GM19240 (cell line): ENCODE measurements at regions not wholly inside any gene's neighbourhood (a gene's known extent, or its start where the extent isn't known, plus 50 kb on each side); places are given as distances from the start of the nearest gene placed in this dataset.

ENCODE experiments used
- DNase-seq: peaks from one replicate; pipeline ENCODE4 v3.0.0; 2011; ENCODE audit warnings: low spot score; ENCODE audit not compliant: insufficient read length

GRCh38 chr18:47601581-47602272 is 328.7 kb downstream of the SMAD2 start:
- DNase-seq: no peak

DNA sequence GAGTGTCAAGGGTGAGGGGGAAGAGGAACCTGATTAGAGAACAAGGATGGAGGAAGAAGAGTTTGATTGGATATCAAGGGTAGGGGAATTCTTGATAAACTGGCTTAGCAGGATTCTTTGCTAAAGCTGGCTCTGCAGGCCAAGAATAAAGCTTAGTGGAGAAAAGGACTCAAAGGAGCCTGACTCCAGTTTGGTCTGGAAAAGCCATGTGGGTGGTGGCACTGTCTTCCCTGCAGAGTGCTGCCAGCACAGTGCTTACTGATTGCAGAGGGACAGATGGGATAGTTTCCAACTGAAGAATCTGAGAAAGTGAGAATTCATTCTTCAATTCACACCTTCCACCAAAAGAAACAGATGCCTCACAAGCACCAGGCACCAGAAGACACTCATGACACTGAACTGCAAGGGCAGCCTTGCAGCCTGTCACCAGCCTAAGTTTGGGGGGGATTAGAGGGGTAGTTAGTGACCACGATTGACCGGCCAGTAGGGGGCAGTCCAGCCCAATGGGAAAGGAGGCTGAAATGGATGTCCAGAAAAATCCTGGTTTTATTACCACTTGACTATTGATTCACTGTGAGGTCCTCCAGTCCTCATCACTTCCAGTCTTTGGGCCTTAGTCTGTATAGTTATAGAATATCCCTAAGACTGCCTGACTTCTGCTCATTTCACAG is 334.5 kb downstream of the SMAD2 start:
- DNase-seq: peak; percentile 15

- no peak for DNase-seq
Observed at GRCh38 chr18:47594621-47595086, 335.8 kb downstream of the SMAD2 start.

- no peak for DNase-seq
Observed at GRCh38 chr18:47593744-47594472, 336.6 kb downstream of the SMAD2 start.

- no peak for DNase-seq
Observed at GRCh38 chr18:47591429-47591828, 339.0 kb downstream of the SMAD2 start.

DNA sequence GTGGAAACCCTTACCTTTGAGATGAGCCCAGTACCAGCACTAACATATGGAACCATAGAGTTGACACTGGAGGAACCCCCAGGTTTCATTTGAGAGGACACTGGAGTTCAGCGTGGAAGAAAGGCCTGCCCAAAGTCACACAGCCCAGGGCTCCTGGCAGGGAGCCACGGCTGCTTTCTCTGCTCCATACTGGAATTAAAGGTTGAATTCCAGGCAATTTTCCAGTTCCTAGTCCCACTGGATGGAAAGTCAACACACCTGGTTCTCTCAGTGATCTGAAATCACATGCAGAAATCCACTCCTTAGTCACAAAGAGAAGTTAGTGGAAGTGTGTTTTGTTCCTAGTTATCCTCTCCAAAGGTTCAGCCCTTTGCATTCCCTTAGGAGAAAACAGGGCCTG is 336.1 kb upstream of the SKOR2 start:
- DNase-seq: no peak

DNA sequence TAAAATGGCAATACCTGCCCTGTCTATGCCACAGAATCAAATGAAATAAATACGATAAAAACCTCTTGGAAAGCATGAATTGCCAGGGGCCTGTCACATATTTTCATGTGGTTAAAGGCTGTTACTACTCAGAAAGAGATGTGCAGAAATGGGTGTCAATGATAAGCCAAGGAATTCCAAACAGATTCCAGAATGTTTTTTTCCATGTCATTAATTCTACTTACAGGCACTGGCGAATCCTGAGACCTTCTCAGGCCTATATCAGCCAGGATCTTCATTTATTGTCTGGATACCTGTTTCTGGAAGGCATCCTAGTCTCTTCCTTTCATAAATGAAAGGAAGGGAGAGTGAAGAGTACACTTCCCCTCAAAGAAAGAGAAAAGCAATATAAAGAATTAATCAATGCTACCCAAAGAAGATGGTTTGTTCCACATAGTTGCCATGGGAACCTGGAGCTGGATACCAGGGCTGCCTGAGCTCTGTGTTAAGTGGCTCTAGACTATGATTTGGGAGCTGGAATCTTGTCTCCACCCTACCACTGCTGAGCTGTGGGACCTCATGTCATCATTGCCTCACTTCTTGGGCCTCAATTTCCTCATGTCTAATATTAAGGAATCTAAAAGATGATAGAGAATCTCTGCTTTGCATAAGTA is 335.1 kb upstream of the SKOR2 start:
- DNase-seq: no peak

DNA sequence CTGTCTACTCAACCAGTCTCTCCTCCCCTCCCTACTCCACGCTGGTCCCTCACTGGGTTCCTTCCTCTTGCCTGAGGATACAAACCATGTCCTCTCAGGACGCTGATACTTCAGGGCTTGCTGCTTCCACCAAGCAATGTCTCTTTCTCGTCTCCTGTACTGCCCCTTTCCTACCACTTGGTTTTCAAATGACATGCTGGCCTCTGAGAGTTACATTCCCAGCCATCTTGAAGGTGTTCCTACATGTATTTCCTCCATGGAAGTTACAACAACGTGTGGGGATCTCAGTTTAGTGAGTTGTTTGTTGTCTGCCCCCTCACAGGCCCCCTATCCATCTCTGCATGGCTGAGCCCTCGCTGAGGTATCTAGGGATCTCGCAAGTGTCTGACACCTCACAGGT is 334.5 kb upstream of the SKOR2 start:
- DNase-seq: no peak

GRCh38 chr18:47585136-47585535 is 333.7 kb upstream of the SKOR2 start:
- DNase-seq: no peak

DNA sequence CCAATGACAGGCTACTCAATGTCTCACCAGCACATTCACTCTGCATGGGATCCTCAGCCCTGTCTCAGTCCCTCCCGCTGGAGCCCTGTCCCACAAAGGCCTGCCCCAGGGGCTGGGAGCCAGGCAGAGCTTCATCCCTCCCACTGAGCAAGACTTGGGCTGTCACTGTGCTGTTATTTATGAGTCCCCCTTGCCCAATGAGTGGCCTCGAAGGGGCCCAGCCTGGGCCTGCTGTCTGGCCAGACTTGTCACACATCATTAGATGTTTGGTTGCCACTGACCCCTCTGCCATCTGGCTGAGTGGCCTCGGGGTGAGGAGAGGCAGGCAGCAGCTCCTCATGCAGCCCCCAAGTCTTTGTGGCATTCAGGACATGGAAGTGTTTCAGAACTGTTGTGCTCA is 330.6 kb upstream of the SKOR2 start:
- no peak for DNase-seq

DNA sequence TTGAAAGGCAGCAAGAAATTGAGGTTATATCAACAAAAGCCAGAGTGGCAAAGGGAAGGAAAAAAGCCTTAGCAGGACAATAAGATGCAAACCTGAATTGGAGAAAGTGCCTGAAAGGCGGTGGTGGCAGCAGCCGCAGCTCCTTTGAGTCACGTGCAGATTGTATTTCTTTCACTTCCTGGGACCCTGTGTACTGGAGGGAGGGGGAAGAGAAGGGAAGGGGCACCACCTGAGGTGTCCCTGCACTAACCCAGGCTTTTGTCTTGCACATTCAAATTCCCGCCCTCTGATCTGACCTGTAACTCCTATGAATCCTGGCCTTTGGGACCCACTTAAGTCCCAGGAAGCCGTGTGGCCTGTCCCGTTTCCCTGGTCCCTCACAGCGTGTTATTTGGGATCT is 326.1 kb upstream of the SKOR2 start:
- DNase-seq: no peak

DNA sequence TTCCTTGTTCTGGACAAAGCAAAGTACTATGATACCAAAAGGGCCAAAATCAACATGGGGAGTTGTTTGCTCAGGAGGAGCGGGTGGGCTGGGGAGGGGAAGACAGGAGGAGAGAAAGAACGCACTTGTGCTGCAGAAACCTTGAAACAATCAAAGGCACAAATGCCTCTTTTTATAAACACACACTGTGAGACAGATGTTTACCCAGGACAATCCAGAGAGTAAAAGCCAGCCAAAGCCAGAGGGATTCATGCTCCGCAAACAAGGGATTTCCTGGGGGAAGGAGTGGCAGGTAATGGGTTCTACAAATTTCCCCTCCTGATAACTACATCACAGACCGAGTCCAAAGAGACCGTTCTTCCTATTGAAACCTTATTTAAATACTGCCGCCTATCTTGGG is 323.5 kb upstream of the SKOR2 start:
- DNase-seq: no peak

- DNase-seq: no peak
Observed at GRCh38 chr18:47571957-47572356, 320.5 kb upstream of the SKOR2 start.

DNA sequence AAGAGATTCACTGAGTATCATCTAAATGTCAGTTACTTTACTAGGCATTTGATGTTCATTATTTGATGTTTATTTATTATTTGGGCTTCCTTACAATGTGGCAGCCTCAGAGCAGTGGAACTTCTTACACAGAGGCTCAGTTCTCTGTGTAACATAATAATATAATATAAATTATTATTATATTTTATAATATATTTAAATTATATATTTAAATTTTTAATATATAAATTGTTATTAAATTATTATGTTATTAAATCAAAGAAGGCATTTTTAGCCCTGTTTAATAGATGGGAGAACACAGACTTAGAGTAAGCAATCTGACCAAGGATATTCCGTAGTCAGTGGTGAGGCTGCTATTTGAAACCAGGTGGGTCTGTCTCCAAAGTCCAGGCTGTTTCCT is 315.3 kb upstream of the SKOR2 start:
- no peak for DNase-seq

GRCh38 chr18:47560723-47561715 is 309.6 kb upstream of the SKOR2 start:
- DNase-seq: no peak

DNA sequence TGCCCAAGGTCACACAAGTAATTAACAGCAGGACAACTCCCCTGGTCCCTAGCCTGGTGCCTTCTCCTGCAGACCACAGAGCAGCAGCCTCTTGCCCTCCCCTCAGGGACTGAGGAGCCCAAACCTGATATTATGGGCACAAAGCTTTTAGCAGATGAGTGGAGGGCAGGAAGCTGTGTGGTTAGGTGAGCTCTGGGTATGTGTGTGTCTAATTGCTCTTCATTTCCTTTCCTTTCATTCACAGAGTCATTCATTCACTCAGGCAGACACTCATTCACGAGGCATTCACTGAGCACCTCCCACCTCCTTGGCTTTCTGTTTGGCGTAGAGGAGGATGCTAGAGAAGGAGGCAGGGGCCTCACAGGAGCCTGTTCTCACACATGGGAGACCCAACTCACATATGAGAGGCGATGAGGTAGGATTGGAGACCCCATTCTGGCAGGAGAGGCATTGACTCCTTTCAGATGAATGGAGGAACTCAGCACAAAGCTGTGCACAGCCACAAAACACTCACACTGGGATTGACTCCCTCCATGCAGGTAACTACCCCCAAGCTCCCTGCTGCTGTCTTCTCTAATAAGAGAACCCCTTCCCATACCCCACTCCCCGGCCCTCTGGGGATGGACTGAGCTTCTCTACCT is 306.8 kb upstream of the SKOR2 start:
- no peak for DNase-seq

- no peak for DNase-seq
Observed at GRCh38 chr18:47557160-47557559, 305.7 kb upstream of the SKOR2 start.

DNA sequence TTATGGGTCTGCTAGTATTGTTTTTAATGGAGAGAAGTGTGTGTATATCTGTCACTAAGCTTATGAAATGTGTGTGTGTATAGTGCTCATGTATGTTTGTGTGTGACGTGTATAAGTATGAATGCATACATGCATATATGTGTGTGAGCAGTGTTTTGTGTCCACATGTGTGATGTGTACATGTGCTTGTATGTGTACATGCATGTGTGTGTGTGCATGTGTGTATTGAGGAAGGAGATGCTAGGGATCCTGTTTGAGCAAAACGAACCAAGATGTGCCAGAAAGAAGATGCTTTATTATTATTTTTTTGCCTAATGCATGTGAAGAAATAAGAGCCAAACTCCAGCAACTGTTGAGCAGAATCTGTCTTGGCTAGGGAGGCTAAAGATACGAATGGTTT is 301.3 kb upstream of the SKOR2 start:
- no peak for DNase-seq

DNA sequence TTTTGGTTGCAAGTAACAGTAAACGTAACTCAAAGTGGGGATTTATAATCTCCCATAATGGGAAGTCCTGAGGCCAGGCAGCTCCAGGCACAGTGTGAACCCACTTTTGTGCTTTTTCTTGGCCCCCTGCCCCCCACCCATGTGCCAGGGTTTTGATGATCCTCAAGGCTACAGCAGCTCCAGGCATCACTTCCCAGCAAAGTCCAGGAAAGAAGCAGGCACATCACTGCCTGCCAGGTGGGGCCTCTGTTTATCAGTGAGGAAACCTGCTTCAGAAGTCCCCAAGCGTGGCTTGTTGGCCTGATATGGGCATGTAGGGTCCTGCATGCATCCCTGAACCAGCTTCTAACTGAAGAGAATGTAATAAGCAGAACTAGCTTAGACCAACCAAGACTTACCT is 299.2 kb upstream of the SKOR2 start:
- no peak for DNase-seq

GRCh38 chr18:47549021-47549540 is 297.6 kb upstream of the SKOR2 start:
- no peak for DNase-seq
